Transverse colon (tissue), 4 donors: ENCODE measurements at regions not wholly inside any gene's neighbourhood (a gene's known extent, or its start where the extent isn't known, plus 50 kb on each side); places are given as distances from the start of the nearest gene placed in this dataset.

Experiments
- DNase-seq: peaks from one replicate; pipeline ENCODE4 v3.0.0-alpha.2; 2019
- H3K27ac ChIP-seq, 4 donors: fragments of 200-600 bp; sonication (generic); 2 replicates each; pipeline ENCODE4 v1.5.1; 2016 to 2018; ENCODE audit warnings: inconsistent platforms in 4 of 4
- H3K27me3 ChIP-seq: fragments of 200-600 bp; sonication (generic); 2 replicates; pipeline ENCODE4 v1.5.1; 2017; ENCODE audit warnings: inconsistent platforms
- H3K36me3 ChIP-seq, 4 donors: fragments of 200-600 bp; sonication (generic); 2 replicates each; pipeline ENCODE4 v1.5.1; 2017 to 2019; ENCODE audit warnings: inconsistent platforms in 4 of 4
- H3K4me1 ChIP-seq, 4 donors: fragments of 200-600 bp; sonication (generic); 2 replicates each; pipeline ENCODE4 v1.5.1; 2017 to 2020; ENCODE audit warnings: inconsistent platforms in 4 of 4
- H3K4me3 ChIP-seq, 4 donors: fragments of 200-600 bp; sonication (generic); 1 replicate in 1 of 4; 2 replicates in 3 of 4; pipeline versions ENCODE4 v1.5.1 to v1.6.1; 2017 to 2019; ENCODE audit warnings: inconsistent platforms in 4 of 4
- H3K9me3 ChIP-seq, 2 donors: fragments of 200-600 bp; sonication (generic); 2 replicates each; pipeline ENCODE4 v1.5.1; 2017 to 2019; ENCODE audit warnings: inconsistent platforms in 2 of 2
- EP300 ChIP-seq: sonication (generic); formaldehyde crosslinking; IDR thresholded peaks from one replicate; pipeline ENCODE4 v1.6.1; 2017; ENCODE audit warnings: antibody characterized with exemption, low read depth
- POLR2A ChIP-seq: fragments of 450-650 bp; IDR thresholded peaks from one replicate; pipeline ENCODE4 v1.6.1; 2016; ENCODE audit warnings: antibody characterized with exemption, mild to moderate bottlenecking, moderate library complexity
- POLR2AphosphoS5 ChIP-seq, 3 donors: sonication (generic); formaldehyde crosslinking; IDR thresholded peaks; one replicate each; pipeline ENCODE4 v1.6.1; 2016; ENCODE audit warnings: antibody characterized with exemption in 3 of 3
- WGBS, 2 donors: methylation state at CpG; one replicate each; pipeline ENCODE4 v1.1.5; 2018; ENCODE audit warnings: low coverage in 1 of 2; 5-methylcytosine and 5-hydroxymethylcytosine counted together
- in situ Hi-C, 4 donors: fragments of 200-750 bp; cut with MboI; loops; one replicate each; pipeline versions ENCODE4 v1.15.0 to v1.15.1; 2017; ENCODE audit warnings: low sequenced_read_pairs in 3 of 4, low pct_ligation_motif_present in 1 of 4, low pct_unique_long_range_greater_than_20kb in 1 of 4
- intact Hi-C: fragments of 100-400 bp; cut with DNase I; formaldehyde crosslinking; loops from one replicate; pipeline ENCODE4 v1.15.1; 2023; ENCODE audit warnings: low total_unique reads
- TF ChIP-seq, protein P1 (sequence below), 5 experiments: fragments of 200-600 bp in 3 of 5; fragments of 450-650 bp in 2 of 5; sonication (generic) in 3 of 5; IDR thresholded peaks; 1 replicate in 2 of 5; 2 replicates in 3 of 5; pipeline ENCODE4 v1.5.1; 2016 to 2017; ENCODE audit warnings: antibody characterized with exemption in 5 of 5, inconsistent platforms in 3 of 5, mild to moderate bottlenecking in 2 of 5, moderate library complexity in 1 of 5

DNA sequence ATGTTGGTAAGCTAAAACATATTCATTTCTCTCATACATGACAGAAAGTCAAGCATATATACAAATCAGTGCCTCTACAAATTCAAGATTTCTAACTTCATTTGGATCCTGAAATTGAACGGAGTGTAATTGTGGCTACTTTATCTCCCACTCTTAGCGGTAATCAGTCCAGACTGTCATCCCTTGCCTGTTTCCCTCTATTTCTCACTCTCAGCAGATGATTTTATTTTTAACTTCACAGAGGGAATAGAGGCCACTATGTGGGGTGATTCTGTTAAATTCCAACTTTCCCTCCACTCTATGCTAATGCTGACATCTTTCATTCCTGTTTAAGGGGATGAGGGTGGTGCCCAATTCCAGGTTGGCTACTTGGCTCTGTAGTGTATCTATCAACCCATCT, 153.8 kb upstream of the KCNN2 start:
- Histone ChIP-seq H3K27me3 (no peaks in the 10 kb centered on the region), H3K27ac (no peak overlapping the region), H3K4me3 (no peak overlapping the region), H3K4me1 (no peaks in the 10 kb centered on the region), H3K36me3 (no peaks in the 10 kb centered on the region), H3K9me3 (no peaks in the 10 kb centered on the region)
- in situ Hi-C loops = no loop called here
- no peak for DNase-seq
- TF ChIP-seq POLR2A = no peak
- TF ChIP-seq, protein P1, sequence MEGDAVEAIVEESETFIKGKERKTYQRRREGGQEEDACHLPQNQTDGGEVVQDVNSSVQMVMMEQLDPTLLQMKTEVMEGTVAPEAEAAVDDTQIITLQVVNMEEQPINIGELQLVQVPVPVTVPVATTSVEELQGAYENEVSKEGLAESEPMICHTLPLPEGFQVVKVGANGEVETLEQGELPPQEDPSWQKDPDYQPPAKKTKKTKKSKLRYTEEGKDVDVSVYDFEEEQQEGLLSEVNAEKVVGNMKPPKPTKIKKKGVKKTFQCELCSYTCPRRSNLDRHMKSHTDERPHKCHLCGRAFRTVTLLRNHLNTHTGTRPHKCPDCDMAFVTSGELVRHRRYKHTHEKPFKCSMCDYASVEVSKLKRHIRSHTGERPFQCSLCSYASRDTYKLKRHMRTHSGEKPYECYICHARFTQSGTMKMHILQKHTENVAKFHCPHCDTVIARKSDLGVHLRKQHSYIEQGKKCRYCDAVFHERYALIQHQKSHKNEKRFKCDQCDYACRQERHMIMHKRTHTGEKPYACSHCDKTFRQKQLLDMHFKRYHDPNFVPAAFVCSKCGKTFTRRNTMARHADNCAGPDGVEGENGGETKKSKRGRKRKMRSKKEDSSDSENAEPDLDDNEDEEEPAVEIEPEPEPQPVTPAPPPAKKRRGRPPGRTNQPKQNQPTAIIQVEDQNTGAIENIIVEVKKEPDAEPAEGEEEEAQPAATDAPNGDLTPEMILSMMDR (IDR thresholded peaks at IDR 0.05) = no peak
- TF ChIP-seq EP300 = no peak
- TF ChIP-seq POLR2AphosphoS5 (IDR thresholded peaks at IDR 0.05) = no peak
- 94 to 98% methylated on average over 2 of the region's 2 CpGs for WGBS, 2 donors
- intact Hi-C loops = no loop called here

- intact Hi-C loops (no loop called here), in situ Hi-C loops (no loop called here)
- Histone ChIP-seq H3K36me3 (no peaks in the 10 kb centered on the region), H3K27ac (no peak overlapping the region), H3K9me3 (no peaks in the 10 kb centered on the region), H3K4me1 (no peaks in the 10 kb centered on the region), H3K27me3 (no peaks in the 10 kb centered on the region), H3K4me3 (no peak overlapping the region)
- WGBS, 2 donors = 81% methylated on average over 2 of the region's 2 CpGs; no CpG with 5 or more reads in 1 of the 2 donors
- no peak for DNase-seq
- TF ChIP-seq POLR2A (no peak), POLR2AphosphoS5 (IDR thresholded peaks at IDR 0.05) (no peak), EP300 (no peak)
- TF ChIP-seq, protein P1 (IDR thresholded peaks at IDR 0.05) = no peak
These were observed 153.3 kb upstream of the KCNN2 start for GRCh38 chr5:114208588-114208987.

DNA sequence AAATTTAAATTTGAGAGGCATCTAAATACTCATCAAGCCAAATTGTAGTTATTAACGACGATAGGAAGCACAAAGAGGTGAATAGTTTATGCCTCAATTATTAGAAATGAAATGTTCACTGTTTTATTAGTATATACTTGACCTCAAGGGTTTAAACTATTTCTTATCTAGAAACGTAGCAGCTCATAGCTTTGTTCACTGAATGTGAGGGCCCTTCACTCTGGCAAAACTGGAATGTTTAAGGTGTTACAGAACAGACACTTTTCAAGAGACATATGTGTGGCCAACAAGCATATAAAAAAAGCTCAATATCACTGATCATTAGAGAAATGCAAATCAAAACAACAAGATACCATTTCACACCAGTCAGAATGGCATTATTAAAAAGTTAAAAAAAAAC, 151.2 kb upstream of the KCNN2 start:
- intact Hi-C loops (no loop called here), in situ Hi-C loops (no loop called here)
- Histone ChIP-seq H3K36me3 (no peaks in the 10 kb centered on the region), H3K9me3 (no peaks in the 10 kb centered on the region), H3K4me3 (no peak overlapping the region), H3K27me3 (no peaks in the 10 kb centered on the region), H3K4me1 (no peaks in the 10 kb centered on the region), H3K27ac (no peak overlapping the region)
- TF ChIP-seq, protein P1 (IDR thresholded peaks at IDR 0.05) = no peak
- TF ChIP-seq POLR2AphosphoS5 (IDR thresholded peaks at IDR 0.05) = no peak
- TF ChIP-seq POLR2A = no peak
- TF ChIP-seq EP300 = no peak
- no peak for DNase-seq
- WGBS, 2 donors = 61% methylated on average over 2 to 3 of the region's 3 CpGs

DNA sequence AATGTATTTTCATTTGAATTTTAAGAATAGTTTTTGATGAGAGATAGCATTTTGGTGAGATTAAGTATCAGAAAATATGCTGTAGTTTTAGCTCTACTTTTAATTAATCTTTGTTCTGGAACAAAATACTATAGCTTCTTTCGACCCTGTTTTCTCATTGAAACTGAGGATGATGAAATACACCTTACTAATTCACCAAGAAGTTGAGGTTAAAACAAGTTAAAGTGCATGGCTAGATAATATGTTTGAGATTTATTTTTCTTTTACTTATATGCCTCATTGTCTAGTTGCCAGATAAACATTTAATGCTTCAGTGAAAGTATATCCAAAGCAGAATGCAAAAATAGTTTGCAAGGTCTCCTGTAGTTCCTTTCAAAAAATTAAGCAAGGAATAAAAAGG, 140.1 kb upstream of the KCNN2 start:
- H3K9me3 ChIP-seq = no peaks in the 10 kb centered on the region
- WGBS, 2 donors = 77 to 78% methylated on average over 1 of the region's 1 CpG
- intact Hi-C loops (no loop called here), in situ Hi-C loops (no loop called here)
- TF ChIP-seq EP300 (no peak), POLR2AphosphoS5 (IDR thresholded peaks at IDR 0.05) (no peak), POLR2A (no peak)
- TF ChIP-seq, protein P1 (IDR thresholded peaks at IDR 0.05) = no peak
- no peaks in the 10 kb centered on the region for H3K4me1 ChIP-seq
- H3K27me3 ChIP-seq = no peaks in the 10 kb centered on the region
- H3K27ac ChIP-seq = no peak overlapping the region
- H3K36me3 ChIP-seq = no peaks in the 10 kb centered on the region
- no peak overlapping the region for H3K4me3 ChIP-seq
- no peak for DNase-seq
